HUES6 (cell line): ENCODE measurements at regions not wholly inside any gene's neighbourhood (a gene's known extent, or its start where the extent isn't known, plus 50 kb on each side); places are given as distances from the start of the nearest gene placed in this dataset.

Source experiments
- H3K27ac ChIP-seq: 2 replicates; pipeline ENCODE4 v1.7.0; 2013; ENCODE audit warnings: low read depth, mild to moderate bottlenecking, low read length, inconsistent platforms
- H3K27me3 ChIP-seq: 2 replicates; pipeline ENCODE4 v1.6.1; 2013; ENCODE audit warnings: low read length; ENCODE audit not compliant: control insufficient read depth, insufficient read depth
- H3K36me3 ChIP-seq: 2 replicates; pipeline ENCODE4 v1.6.1; 2013; ENCODE audit warnings: low read length; ENCODE audit not compliant: control insufficient read depth, insufficient read depth
- H3K4me1 ChIP-seq: 2 replicates; pipeline ENCODE4 v1.6.1; 2013; ENCODE audit warnings: low read length; ENCODE audit not compliant: control insufficient read depth, insufficient read depth
- H3K4me3 ChIP-seq: 2 replicates; pipeline ENCODE4 v1.5.1; 2013; ENCODE audit warnings: low read depth, low read length
- H3K9ac ChIP-seq: one replicate; pipeline ENCODE4 v1.6.1; 2013; ENCODE audit warnings: mild to moderate bottlenecking, low read length
- H3K9me3 ChIP-seq: 2 replicates; pipeline ENCODE4 v1.6.1; 2013; ENCODE audit warnings: low read depth, low read length; ENCODE audit not compliant: control insufficient read depth, insufficient read depth

DNA sequence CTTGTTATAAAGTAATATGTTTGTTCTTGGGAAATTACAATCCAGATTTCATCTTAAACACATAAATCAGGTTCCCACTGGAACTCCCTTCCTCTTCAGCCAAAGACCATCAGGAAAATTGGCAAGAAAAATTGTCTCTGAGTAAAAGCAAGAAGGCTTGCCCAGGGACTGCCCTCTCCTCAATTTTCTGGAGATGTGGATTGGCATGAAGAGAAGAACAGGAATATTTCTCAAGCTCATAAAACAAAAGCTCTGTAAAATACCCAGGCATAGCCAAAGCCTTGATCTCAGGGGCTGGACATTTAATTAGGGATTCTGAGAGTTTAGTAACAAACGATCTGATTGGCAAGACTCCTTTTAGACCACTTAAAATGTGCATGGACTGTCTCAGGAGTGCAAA, 223.4 kb downstream of the ZNF608 start:
- no peaks in the 10 kb centered on the region for H3K36me3 ChIP-seq
- no peak overlapping the region for H3K9ac ChIP-seq
- H3K27ac ChIP-seq, result no peak overlapping the region
- peaks cover under 1% of the 10 kb centered on the region for H3K9me3 ChIP-seq
- no peak overlapping the region for H3K4me3 ChIP-seq
- H3K27me3 ChIP-seq, result no peaks in the 10 kb centered on the region
- no peaks in the 10 kb centered on the region for H3K4me1 ChIP-seq

DNA sequence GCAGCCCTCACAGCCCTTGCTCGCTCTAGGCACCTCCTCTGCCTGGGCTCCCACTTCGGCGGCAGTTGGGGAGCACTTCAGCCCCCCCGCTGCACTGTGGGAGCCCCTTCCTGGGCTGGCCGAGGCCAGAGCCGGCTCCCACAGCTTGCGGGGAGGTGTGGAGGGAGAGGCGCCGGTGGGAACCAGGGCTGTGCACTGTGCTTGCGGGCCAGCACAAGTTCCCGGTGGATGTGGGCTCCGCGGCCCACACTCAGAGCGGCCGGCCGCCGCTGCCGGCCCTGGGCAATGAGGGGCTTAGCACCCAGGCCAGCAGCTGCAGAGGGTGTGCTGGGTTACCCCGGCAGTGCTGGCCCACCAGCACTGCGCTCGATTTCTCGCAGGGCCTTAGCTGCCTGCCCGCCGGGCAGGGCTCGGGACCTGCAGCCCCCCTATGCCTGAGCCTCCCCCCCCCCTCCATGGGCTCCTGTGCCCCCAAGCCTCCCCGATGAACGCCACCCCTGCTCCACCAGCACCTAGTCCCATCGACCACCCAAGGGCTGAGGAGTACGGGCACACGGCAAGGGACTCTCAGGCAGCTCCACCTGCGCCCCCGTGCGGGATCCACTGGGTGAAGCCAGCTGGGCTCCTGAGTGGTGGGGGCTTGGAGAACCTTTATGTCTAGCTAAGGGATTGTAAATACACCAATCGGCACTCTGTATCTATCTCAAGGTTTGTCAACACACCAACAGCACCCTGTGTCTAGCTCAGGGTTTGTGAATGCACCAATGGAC, 224.8 kb downstream of the ZNF608 start:
- H3K36me3 ChIP-seq, result no peaks in the 10 kb centered on the region
- no peak overlapping the region for H3K4me3 ChIP-seq
- H3K9ac ChIP-seq, result no peak overlapping the region
- no peaks in the 10 kb centered on the region; the same call in 1 of the 2 replicates for H3K9me3 ChIP-seq
- H3K27me3 ChIP-seq, result no peaks in the 10 kb centered on the region
- H3K4me1 ChIP-seq, result no peaks in the 10 kb centered on the region
- no peak overlapping the region for H3K27ac ChIP-seq

DNA sequence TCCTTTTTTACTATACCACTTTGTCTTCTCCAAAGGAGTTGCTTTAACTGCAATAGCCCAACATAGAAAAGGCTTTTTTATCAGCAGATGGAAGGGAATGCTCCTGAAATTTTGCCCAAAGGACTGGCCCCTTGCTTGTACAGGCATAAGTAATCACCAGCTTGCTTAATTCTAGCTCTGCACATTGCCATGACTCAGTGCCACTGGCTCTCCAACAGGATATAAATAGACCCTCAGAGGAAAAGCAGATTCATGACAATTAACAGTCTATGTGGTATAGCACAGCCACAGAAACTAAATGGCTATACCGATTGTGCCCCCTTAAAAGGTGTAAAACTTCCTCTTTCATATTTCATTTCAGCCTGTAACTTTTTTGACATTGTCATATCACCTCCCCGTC, 227.0 kb downstream of the ZNF608 start:
- no peaks in the 10 kb centered on the region for H3K36me3 ChIP-seq
- H3K4me1 ChIP-seq, result no peaks in the 10 kb centered on the region
- no peak overlapping the region for H3K4me3 ChIP-seq
- H3K9ac ChIP-seq, result no peak overlapping the region
- H3K27ac ChIP-seq, result no peak overlapping the region
- H3K27me3 ChIP-seq, result no peaks in the 10 kb centered on the region
- no peaks in the 10 kb centered on the region; the same call in 1 of the 2 replicates for H3K9me3 ChIP-seq

DNA sequence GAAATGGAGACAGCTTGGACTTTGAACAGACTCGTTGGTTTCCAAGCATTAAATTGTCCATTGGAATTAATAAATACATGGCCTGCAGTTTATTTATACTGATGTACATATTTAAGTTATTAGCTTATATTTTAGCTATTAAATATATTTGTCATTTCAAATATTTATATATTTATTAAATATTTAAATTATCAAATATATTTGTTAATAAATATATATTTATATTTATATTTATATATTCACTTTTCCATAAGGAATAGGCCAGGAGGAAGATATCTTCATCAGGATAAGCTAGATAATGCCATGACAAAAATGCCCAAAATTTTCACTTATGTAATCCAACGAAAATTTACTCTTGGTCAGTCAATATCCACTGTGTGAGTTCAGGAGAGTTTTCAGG, 229.9 kb downstream of the ZNF608 start:
- no peak overlapping the region for H3K4me3 ChIP-seq
- H3K27me3 ChIP-seq, result no peaks in the 10 kb centered on the region
- no peak overlapping the region for H3K27ac ChIP-seq
- H3K9me3 ChIP-seq, result no peaks in the 10 kb centered on the region; the same call in 1 of the 2 replicates
- no peak overlapping the region for H3K9ac ChIP-seq
- no peaks in the 10 kb centered on the region for H3K4me1 ChIP-seq
- no peaks in the 10 kb centered on the region for H3K36me3 ChIP-seq

DNA sequence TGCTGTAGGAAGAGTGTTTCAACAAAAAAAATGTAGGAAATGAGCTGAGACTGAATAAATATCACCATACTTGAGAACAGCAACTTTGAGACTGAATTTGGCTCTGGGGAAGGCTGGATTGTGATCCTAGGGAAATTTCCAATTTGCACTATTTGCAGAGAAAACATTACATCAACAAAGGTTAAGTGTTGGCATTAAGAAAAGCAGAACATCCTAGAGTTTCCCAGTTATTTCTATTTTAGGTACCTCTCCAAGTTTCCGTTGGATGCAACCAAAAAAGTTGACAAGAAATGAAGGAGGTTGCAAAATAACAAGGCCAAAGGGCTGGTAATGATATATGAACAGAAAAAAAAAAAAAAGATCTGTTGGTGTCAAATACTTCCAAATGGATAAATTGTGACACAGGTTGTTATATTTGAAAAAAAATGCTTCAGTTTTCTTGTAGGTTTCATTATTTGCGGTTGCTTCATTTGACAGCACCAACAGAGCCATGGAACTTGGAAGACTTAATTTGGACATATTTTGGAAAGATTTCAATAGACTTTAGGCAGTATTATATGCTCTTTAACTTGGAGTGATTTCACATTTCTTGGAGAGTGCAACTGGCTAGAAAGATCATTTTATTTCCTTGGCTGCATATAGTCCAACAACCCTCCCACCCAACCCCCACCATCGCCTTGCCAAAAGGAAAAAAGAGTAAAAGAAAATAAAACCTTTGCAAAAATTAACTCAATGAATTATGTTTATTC, 230.8 kb downstream of the ZNF608 start:
- no peaks in the 10 kb centered on the region for H3K36me3 ChIP-seq

DNA sequence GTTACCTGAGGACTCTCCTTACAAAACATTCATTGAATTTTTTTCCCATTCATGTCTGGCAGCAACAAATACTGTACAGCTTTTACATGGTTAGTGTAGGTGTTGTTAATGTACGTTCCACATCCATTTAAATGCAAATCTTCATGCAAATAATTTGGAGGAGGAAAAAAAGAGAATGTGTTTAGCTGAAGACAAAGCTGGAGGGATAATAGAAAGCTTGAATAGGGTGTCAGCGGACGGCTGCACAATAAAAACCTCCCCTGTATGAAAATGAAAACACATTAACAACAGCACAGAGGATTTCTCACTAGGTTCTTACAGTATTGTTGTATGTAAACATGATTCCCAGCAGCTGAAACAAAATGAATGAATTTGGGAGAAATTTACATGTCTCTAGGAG, 231.5 kb downstream of the ZNF608 start:
- Histone ChIP-seq H3K36me3 (no peaks in the 10 kb centered on the region), H3K9ac (no peak overlapping the region), H3K4me3 (no peak overlapping the region), H3K4me1 (no peaks in the 10 kb centered on the region), H3K27ac (no peak overlapping the region), H3K27me3 (no peaks in the 10 kb centered on the region), H3K9me3 (no peaks in the 10 kb centered on the region)

More for the DNA sequence above, 230.8 kb downstream of the ZNF608 start:
- no peak overlapping the region for H3K9ac ChIP-seq
- no peaks in the 10 kb centered on the region for H3K9me3 ChIP-seq
- H3K27me3 ChIP-seq, result no peaks in the 10 kb centered on the region
- no peak overlapping the region for H3K4me3 ChIP-seq
- no peak overlapping the region for H3K27ac ChIP-seq
- no peaks in the 10 kb centered on the region for H3K4me1 ChIP-seq

DNA sequence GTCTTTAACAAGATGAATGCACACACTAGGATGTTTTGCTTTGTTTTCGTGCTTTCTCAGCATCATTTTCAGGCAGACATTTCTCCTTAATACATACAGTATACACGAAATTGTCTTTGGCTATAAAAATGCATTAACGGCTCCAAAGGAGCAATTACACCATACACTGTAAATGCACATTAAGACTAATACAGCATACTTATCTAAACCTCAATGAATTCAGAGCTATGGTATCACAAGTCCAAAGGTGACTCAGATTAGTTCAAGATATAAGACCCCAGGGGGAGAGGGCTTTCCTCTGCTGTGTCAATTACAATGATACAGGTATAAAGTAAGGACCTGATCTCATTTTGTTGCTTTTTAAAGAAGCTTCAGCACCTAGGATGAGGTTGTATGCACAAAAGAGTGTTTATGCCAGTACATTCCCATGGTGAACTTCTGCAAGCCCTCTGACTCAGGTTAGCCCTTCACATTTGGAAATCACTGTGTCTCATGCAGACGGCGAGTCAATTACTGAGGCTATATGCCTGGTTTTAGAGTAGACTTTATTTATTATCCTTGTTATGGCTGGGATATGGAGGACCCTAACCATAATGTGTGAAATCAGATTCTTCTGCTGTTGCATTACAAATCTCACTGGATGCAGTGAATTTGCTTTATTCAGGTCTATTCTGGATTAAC, 233.3 kb downstream of the ZNF608 start:
- Histone ChIP-seq H3K36me3 (no peaks in the 10 kb centered on the region), H3K9ac (no peak overlapping the region), H3K4me1 (no peaks in the 10 kb centered on the region), H3K4me3 (no peak overlapping the region), H3K27ac (no peak overlapping the region), H3K27me3 (no peaks in the 10 kb centered on the region), H3K9me3 (no peaks in the 10 kb centered on the region)

DNA sequence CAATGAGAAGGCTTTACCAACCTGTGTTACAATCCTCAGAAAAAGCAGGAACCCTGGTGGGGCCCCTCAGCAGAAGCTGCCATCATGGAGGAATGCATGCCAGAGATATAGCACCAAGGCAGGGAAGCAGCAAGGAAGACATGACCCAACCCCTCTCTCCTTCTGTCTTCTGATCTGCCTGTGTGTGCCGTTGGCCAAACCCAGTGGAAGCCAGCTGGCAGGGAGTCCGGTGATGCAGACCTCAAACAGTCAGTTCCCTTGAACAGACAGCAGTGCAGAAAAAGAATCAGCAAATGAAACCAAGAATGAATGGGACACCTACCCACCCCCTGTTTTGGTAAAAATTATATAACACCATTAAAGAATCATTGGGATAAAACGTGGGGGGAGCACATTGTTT, 234.2 kb downstream of the ZNF608 start:
- no peaks in the 10 kb centered on the region for H3K36me3 ChIP-seq
- H3K4me3 ChIP-seq, result no peak overlapping the region
- no peak overlapping the region for H3K27ac ChIP-seq
- no peak overlapping the region for H3K9ac ChIP-seq
- no peaks in the 10 kb centered on the region for H3K9me3 ChIP-seq
- no peaks in the 10 kb centered on the region for H3K4me1 ChIP-seq
- no peaks in the 10 kb centered on the region for H3K27me3 ChIP-seq

DNA sequence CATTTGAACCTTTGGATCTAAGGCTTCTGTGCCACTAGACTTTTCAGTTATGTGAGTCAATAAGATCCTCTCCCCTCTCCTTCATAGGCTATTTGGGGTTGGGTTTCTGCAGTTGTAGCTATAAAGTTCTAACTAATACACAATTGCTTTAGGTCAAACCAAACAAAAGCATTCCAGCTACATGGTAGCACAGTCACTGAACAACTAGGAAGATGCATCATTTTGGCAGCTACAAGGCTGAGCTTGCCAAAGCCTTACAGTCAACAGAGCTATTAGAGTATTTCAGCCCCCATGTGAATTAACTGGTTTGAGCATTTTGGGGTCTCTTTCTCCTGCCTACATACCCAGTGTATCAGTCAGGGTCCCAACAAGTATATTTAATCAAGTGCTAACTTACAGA, 234.6 kb downstream of the ZNF608 start:
- H3K27ac ChIP-seq, result no peak overlapping the region
- H3K27me3 ChIP-seq, result no peaks in the 10 kb centered on the region
- H3K4me3 ChIP-seq, result no peak overlapping the region
- H3K36me3 ChIP-seq, result no peaks in the 10 kb centered on the region
- no peaks in the 10 kb centered on the region for H3K9me3 ChIP-seq
- no peak overlapping the region for H3K9ac ChIP-seq
- no peaks in the 10 kb centered on the region for H3K4me1 ChIP-seq

DNA sequence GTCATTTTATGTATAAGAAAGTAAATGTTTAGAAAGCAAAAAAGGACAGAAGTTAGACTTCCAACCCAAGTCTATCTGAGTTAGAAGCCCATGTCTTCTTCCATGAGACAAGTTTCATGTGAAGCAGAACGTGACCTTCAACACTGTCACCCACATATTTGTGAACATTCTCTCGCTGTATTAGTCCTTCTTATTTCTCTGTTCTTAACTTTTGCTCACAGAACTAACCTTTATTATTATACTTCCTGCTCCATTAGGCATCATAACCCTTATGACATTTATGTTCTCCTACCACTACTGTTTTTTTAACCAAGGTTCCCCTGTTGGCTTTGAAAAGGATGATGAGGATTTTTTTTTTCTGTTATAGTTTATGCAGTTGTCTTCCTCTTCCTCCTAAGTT, 238.8 kb downstream of the ZNF608 start:
- H3K9ac ChIP-seq, result no peak overlapping the region
- H3K4me3 ChIP-seq, result no peak overlapping the region
- H3K27ac ChIP-seq, result no peak overlapping the region
- H3K4me1 ChIP-seq, result no peaks in the 10 kb centered on the region
- no peaks in the 10 kb centered on the region for H3K9me3 ChIP-seq
- peaks cover 17% of the 10 kb centered on the region; the same call in 1 of the 2 replicates for H3K36me3 ChIP-seq
- H3K27me3 ChIP-seq, result no peaks in the 10 kb centered on the region
